Epithelial cell of prostate (primary cell): ENCODE measurements at regions not wholly inside any gene's neighbourhood (a gene's known extent, or its start where the extent isn't known, plus 50 kb on each side); places are given as distances from the start of the nearest gene placed in this dataset.

Experiments
- DNase-seq: peaks from one replicate; pipeline ENCODE4 v3.0.0-alpha.2; 2011; ENCODE audit warnings: low read depth, low spot score
- H3K27ac ChIP-seq: fragments of 450-650 bp; 2 replicates; pipeline ENCODE4 v1.5.1; 2017; ENCODE audit warnings: mild to moderate bottlenecking

DNA sequence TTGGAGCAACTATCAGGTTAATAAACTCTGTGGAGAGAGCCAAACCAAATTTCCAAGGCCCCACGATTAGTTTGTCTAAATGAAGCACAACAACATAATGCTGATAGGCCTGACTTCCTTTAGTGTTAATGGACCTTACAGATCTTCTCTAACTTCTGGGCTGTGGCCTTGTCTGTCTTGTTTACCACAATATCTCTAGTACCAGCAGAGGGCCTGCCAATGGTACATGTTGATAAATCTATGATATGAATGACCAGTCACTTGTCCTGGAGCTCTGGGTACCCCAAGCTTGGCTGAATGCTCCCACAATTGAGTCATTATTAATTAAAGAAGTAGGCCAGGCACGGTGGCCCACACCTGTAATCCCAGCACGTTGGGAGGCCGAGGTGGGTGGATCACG, 78.9 kb upstream of the CISTR start:
- DNase-seq = no peak

GRCh38 chr12:53836119-53836655, 84.4 kb upstream of the CISTR start:
- H3K27ac ChIP-seq = no peak overlapping the region
- no peak for DNase-seq

More for the DNA sequence above, 78.9 kb upstream of the CISTR start:
- no peak overlapping the region for H3K27ac ChIP-seq

DNA sequence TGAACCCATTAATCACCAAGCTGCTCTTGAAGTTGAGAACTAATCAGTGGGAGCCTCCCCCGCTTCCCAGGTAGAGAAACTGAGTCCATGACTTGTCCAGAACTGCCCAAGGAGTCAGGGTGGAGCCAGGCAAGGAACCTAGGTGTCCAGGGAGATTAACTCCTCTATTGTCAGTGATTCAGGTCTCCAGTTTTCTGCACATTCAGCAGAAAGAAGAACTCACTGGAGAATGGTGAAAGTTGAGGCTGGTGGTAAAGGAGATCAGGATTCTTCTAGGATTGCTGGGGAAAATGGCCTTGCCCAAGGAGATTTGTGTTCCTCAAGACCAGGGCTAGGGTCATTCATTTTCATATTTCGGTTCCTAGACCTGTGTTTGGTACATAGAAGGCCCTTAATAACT, 87.2 kb upstream of the CISTR start:
- no peak for DNase-seq
- H3K27ac ChIP-seq = no peak overlapping the region

- H3K27ac ChIP-seq = no peak overlapping the region
- DNase-seq = no peak
Measured at GRCh38 chr12:53840316-53840715, 88.5 kb upstream of the CISTR start.

DNA sequence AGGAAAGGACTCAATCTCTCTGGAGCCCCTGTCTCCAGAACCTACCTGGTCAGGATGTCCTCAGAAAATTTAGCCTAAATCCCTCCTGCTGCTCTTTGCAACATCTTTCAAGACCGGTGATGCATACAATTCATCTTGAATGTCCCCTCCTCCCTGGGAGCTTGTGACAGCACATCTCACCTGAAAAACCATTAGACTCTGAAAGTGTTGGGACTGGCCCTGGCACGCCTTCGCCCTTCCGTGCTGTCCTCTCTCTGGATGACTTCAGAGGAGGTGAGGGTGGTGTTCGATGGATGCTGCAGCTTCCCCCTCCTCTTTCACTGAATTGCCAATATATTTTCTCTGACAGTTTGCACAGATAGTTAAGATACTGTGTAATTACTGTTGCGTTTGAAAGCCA, 90.9 kb upstream of the CISTR start:
- no peak overlapping the region for H3K27ac ChIP-seq
- no peak for DNase-seq

GRCh38 chr12:53843545-53843944, 91.8 kb upstream of the CISTR start:
- no peak for DNase-seq

DNA sequence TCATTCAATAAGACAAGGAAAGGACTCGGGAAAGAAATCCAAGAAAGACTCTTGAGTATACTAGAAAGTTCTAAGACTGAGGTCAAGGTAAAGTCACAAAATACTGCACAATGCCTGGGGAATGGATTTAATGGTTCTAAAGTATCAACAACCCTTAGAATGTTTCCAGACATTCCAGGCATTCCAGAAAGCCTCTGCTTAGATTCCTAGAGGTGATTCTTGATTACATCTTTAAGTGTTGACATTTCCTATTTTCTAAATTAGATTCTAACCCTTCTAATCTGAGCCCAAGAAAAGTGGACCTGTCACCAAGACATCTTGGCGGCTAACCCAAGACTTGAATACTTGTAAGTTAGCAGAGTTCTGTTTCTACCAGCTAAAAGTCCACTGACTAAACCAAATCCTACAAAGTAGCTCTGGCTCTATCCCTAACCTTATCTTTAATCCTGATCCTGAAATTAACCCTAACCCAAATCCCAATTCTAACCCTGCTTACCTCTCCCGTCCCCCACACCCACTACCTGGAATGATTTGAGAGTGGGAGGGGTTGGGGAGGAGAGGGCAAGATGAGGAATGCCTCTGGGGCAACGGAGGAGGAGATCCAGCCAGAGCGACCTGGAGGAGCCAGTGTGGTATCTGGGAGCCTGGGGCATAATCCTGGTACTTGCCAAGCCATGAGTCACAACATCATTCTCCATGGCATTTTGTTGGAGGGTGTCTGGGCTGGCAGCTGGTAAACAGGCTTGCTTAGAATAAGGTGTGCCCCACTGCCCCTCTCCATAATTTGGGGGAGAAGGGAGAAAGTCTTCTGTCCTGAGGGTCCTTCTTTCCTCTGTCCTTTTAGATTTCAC, 93.4 kb upstream of the HOXC13 start:
- DNase-seq = no peak
- no peak overlapping the region for H3K27ac ChIP-seq

More at GRCh38 chr12:53843545-53843944, 91.8 kb upstream of the CISTR start:
- no peak overlapping the region for H3K27ac ChIP-seq

GRCh38 chr12:53845932-53846331, 92.7 kb upstream of the HOXC13 start:
- no peak overlapping the region for H3K27ac ChIP-seq
- no peak for DNase-seq

- no peak overlapping the region for H3K27ac ChIP-seq
- no peak for DNase-seq
Measured at GRCh38 chr12:53849113-53849512, 89.5 kb upstream of the HOXC13 start.

- DNase-seq = no peak
- H3K27ac ChIP-seq = no peak overlapping the region
Measured at GRCh38 chr12:53849656-53850055, 89.0 kb upstream of the HOXC13 start.

DNA sequence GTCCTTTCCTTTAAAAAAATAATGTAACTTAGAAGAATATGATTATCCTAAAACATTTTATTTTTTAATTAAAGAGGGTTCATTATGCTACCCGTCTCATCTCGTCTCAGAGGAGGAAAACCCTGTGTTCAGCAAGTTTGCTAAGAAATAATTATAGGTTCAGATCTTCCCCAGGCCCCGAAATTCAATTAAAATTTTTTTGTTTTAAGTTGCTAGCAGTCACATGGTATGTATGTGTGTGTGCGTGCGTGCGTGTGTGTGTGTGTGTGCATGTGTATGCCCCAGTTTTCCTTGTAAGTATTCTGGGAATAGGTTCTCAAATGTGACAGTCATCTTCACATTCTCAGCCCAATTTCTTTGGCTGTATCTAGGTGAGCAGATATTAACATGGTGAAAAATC, 86.6 kb upstream of the HOXC13 start:
- no peak for DNase-seq

DNA sequence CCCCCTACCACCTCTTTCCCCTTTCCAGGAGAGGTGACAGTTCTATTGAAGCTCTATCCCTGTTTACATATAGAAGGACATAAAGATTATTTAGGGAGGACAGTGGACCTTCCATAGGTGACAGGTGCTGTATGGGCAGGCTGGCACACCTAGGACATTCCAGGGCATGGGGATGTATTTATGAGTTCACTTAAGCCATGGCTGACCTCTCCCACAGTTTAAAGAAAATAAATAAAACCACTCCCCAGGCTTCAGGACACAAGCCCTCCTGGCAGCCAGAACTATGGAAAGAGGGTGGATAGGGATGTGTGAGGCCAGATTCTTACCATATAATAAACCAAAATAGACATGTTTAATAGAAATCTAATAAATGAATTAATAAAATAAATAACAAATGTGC, 85.6 kb upstream of the HOXC13 start:
- H3K27ac ChIP-seq = no peak overlapping the region
- no peak for DNase-seq

More for the DNA sequence above, 86.6 kb upstream of the HOXC13 start:
- H3K27ac ChIP-seq = no peak overlapping the region

DNA sequence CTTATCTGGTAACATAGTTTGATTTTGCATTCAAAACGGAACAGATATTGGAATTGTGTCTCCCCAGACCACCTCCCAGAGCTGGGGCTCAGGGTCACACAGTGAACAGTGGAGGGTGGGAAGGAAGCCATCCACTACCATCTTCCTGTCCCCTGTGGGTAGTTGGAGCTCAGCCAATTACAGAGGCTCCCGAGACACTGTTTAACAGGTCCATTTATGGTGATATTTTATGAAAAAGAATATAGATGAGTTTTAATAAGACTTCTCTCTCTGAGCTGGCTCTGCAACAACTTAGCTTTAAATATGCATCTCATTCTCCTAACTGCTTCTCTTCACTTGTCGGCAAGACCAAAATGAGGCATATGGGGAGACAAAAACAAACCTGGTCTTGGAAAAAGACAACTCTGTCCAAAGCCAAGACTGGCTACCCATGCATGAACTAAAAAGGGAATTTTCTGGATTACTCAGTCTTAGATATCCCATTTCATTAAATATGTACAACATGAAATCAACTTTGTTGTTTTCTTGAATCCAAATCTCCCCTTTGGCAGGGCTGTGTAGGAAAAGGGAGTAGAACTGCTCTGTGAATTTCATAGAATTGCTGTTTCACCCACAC, 83.8 kb upstream of the HOXC13 start:
- no peak for DNase-seq
- no peak overlapping the region for H3K27ac ChIP-seq

- H3K27ac ChIP-seq = no peak overlapping the region
- no peak for DNase-seq
Measured at GRCh38 chr12:53856132-53856531, 82.5 kb upstream of the HOXC13 start.

DNA sequence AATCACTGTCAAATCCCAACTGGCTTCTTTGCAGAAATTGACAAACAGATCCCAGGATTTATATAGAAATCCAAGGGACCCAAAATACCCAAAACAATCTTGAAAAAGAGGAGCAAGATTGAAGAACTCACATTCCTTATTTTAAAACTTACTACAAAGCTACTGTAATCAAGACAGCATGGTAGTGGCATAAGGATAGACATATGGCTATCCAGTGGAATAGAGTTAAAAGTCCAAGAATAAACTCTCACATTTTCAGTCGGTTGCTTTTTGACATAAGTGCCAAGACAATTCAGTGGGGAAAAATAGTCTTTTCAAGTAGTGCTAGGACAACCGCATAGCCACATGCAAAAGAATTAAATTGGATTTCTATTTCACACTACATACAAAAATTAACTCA, 81.0 kb upstream of the HOXC13 start:
- no peak overlapping the region for H3K27ac ChIP-seq
- DNase-seq = no peak

DNA sequence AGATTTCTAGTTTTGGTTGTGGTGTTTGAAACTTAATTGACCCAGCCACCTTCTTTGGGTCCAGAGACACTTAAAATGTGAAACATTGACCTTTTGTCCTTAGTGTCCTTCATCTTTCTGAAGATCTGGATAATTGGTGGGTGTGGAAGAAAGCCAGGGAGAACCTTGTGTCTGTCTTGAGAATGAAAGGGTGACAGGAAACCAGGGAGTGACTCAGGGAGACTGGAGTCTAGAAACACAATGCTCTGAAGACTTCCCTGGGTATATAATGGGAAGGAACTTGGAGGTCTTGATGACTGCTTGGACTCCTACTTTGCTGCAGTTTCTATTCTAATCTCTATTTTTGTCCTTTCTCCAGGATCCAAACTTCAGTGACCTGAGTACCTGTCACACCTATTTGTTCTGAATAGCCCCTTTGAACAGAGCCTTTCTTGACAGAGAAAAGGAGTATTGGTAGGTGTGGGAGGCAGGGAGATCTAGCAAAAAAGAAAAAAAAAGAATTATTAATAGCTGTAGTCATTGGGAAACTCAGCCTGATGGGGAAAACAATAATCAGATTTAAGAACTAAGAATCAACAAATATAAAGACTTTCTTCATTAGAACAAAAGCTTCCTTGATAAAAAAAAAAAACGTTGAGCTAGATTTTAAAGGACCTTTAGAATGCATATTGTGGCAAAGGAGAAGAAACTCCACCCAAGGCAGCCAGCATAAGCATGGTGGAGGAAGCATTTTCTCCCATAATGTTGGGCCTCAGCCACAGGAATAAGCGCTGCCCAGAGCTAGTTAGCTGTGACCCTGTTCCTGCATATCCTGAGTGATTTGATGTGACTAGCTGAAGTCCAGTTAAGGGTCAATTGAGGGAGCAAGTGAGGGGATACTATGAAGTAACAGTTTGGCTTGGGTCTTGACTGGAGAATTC, 77.9 kb upstream of the HOXC13 start:
- no peak overlapping the region for H3K27ac ChIP-seq
- DNase-seq = no peak

- DNase-seq = no peak
- H3K27ac ChIP-seq = peak overlapping the region; percentile 64
Measured at GRCh38 chr12:53862206-53862605, 76.4 kb upstream of the HOXC13 start.

DNA sequence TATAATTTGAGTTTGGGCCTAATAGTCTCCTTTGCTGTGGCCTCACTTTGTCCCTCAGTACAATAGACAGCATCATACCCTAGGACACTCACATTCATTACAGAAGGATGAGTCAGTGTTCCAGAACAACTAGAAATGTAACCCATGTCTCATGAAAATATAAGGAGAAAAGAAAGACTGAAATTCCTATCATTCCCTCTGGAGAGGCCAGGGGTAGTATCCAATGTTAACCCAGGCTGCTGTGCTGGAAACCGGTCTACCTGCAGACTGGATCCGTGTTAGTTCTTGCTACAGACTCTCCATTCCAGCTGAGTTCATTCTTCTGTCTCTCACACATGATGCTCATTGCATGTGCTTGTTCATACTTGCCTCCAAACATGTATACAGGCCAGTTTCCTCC, 75.8 kb upstream of the HOXC13 start:
- H3K27ac ChIP-seq = peak overlapping the region; percentile 64
- peak; percentile 60 for DNase-seq

DNA sequence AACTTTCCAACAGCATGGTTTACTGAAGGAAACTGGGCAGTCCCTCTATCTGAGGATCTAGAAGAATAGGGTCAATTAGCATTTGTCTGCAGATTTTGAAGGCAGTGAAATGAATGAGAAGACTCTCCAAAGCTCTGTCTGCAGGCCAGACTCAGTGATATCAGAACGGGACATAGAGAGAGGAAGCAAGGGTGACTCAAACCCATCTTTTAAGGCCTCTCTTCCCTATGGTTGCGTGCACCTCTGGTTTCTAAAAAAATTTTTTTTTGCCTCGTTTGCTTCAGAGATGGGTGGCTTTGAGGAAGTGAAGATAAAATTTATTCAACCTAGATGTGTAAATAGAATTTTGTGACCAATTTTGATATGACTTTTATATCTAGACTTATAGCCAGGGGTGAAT, 71.9 kb upstream of the HOXC13 start:
- no peak overlapping the region for H3K27ac ChIP-seq
- DNase-seq = no peak

DNA sequence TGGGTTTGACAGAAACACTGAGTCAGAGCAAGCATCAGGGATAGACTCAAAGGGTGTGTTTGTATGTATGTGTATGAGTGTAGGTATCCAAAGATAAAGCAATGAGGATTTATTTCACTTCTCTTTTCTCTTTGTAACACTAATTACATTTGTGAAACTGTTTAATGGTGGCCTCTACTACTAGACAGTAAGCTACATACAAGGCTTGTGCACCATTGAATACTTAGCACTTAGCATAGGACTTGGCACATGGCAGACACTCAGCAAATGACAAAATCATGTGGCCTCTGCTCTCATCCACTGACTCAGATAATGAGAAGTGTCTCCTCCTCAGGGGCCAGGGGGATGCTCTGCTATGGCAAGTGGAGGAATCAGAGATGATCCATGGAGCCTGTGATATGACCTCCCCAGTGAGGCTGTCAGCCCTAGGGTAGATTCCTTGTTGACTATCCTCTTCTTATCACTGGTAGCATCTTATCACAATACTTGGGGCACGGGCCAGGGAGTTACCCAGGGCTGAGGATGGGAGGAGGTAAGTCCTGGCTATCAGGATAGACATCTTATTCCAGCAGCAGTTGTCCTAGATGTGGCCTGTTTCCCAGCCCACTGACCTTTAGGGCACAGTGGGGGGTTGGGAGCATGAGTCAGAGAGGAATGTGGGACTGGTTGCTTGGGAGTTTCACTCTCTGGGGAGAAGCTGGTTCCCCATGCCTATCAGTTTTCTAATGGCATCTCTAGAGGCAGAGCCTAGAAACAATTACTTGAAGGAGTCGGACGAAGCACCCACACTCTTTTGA, 71.2 kb upstream of the HOXC13 start:
- DNase-seq = no peak
- H3K27ac ChIP-seq = peak overlapping the region; percentile 29
